B cell (primary cell): ENCODE measurements at regions not wholly inside any gene's neighbourhood (a gene's known extent, or its start where the extent isn't known, plus 50 kb on each side); places are given as distances from the start of the nearest gene placed in this dataset.

Experiments
- ATAC-seq: fragments of 200-7000 bp; cut with Tn5 transposase; one replicate; pipeline ENCODE4 v1.10.0; 2021; ENCODE audit warnings: low read depth, mild to moderate bottlenecking, moderate number of reproducible peaks, moderate library complexity
- CTCF ChIA-PET: fragments of 350-600 bp; sonication (Branson Sonifier 250); formaldehyde crosslinking; loops from one replicate; lab custom pipeline; 2021; ENCODE audit warnings: antibody characterized with exemption, inconsistent platforms; lab: Charles Lee
- POLR2A ChIA-PET: fragments of 350-600 bp; sonication (Branson Sonifier 250); formaldehyde crosslinking; loops from one replicate; lab custom pipeline; 2021; ENCODE audit warnings: antibody characterized with exemption; lab: Charles Lee
- DNase-seq: peaks from one replicate; pipeline ENCODE4 v3.0.0; 2013
- H2AFZ ChIP-seq: 2 replicates; pipeline ENCODE4 v1.6.1; 2012; ENCODE audit warnings: mild to moderate bottlenecking, low read depth, low read length; ENCODE audit not compliant: insufficient read depth, poor library complexity, severe bottlenecking
- H3K27ac ChIP-seq, 2 donors: 1 replicate in 1 of 2; 2 replicates in 1 of 2; pipeline ENCODE4 v1.5.1; 2012 to 2013; ENCODE audit warnings: low read length in 2 of 2, mild to moderate bottlenecking in 2 of 2, moderate library complexity in 1 of 2
- H3K27me3 ChIP-seq, 4 experiments: fragments of 200-600 bp in 1 of 4; sonication (generic) in 1 of 4; replicated peaks in 1 of 4; 1 replicate in 2 of 4; 2 replicates in 2 of 4; pipeline versions ENCODE4 v1.6.1 to v1.7.0; 2013 to 2016; ENCODE audit warnings: low read length in 3 of 4, mild to moderate bottlenecking in 2 of 4, mixed read lengths in 1 of 4, moderate library complexity in 1 of 4; ENCODE audit not compliant: insufficient read depth in 4 of 4, control insufficient read depth in 3 of 4; ENCODE audit errors: control extremely low read depth in 1 of 4
- H3K36me3 ChIP-seq, 2 experiments: replicated peaks in 1 of 2; 1 replicate in 1 of 2; 2 replicates in 1 of 2; pipeline versions ENCODE4 v1.6.1 to v1.7.1; 2013; ENCODE audit warnings: low read length in 1 of 2; ENCODE audit not compliant: insufficient read depth in 2 of 2, control insufficient read depth in 1 of 2; ENCODE audit errors: control extremely low read depth in 1 of 2, extremely low read depth in 1 of 2
- H3K4me1 ChIP-seq, 2 donors: fragments of 200-600 bp in 1 of 2; sonication (generic) in 1 of 2; 1 replicate in 1 of 2; 2 replicates in 1 of 2; pipeline versions ENCODE4 v1.5.1 to v1.6.1; 2013 to 2017; ENCODE audit warnings: low read length in 2 of 2; ENCODE audit not compliant: control insufficient read depth in 2 of 2, insufficient read depth in 2 of 2
- H3K4me2 ChIP-seq: replicated peaks from 2 replicates; pipeline ENCODE3; 2012; ENCODE audit warnings: mild to moderate bottlenecking, low read depth, low read length; ENCODE audit not compliant: poor library complexity, severe bottlenecking
- H3K4me3 ChIP-seq, 5 experiments: fragments of 200-600 bp in 1 of 5; sonication (generic) in 1 of 5; 1 replicate in 3 of 5; 2 replicates in 2 of 5; pipeline versions ENCODE4 v1.5.1 to v1.7.0; 2011 to 2016; ENCODE audit warnings: low read length in 4 of 5, mild to moderate bottlenecking in 4 of 5, low read depth in 2 of 5, control low read depth in 1 of 5, moderate library complexity in 1 of 5; ENCODE audit not compliant: insufficient read depth in 1 of 5; ENCODE audit errors: control extremely low read depth in 1 of 5, extremely low read depth in 1 of 5
- H3K79me2 ChIP-seq: fragments of 200-600 bp; sonication (generic); one replicate; pipeline ENCODE4 v1.6.0; 2016; ENCODE audit warnings: low read length; ENCODE audit not compliant: control insufficient read depth, insufficient read depth
- H3K9ac ChIP-seq: fragments of 200-600 bp; sonication (generic); 2 replicates; pipeline ENCODE4 v1.6.1; 2017; ENCODE audit warnings: mild to moderate bottlenecking, low read length, moderate library complexity
- H3K9me3 ChIP-seq, 3 donors: one replicate each; pipeline versions ENCODE4 v1.6.1 to v1.7.1; 2013; ENCODE audit warnings: low read length in 2 of 3; ENCODE audit not compliant: control insufficient read depth in 2 of 3, insufficient read depth in 1 of 3; ENCODE audit errors: control extremely low read depth in 1 of 3
- H4K20me1 ChIP-seq: 2 replicates; pipeline ENCODE4 v1.6.0; 2012; ENCODE audit warnings: mild to moderate bottlenecking, low read length; ENCODE audit not compliant: insufficient read depth, control insufficient read depth, poor library complexity, severe bottlenecking
- H3K27ac Mint-ChIP-seq: one replicate; pipeline ENCODE4 v1.8.0; 2021; ENCODE audit warnings: mixed read lengths
- H3K27me3 Mint-ChIP-seq: one replicate; pipeline ENCODE4 v1.8.0; 2021; ENCODE audit warnings: mixed read lengths
- H3K4me1 Mint-ChIP-seq: one replicate; pipeline ENCODE4 v1.8.0; 2021; ENCODE audit warnings: mixed read lengths
- H3K4me3 Mint-ChIP-seq: one replicate; pipeline ENCODE4 v1.8.0; 2021; ENCODE audit warnings: mixed read lengths
- H3K9me3 Mint-ChIP-seq: one replicate; pipeline ENCODE4 v1.8.0; 2022; ENCODE audit warnings: mixed read lengths; ENCODE audit not compliant: insufficient read depth
- EZH2 ChIP-seq: IDR thresholded peaks from 2 replicates; pipeline ENCODE4 v1.6.1; 2012; ENCODE audit warnings: borderline replicate concordance, low read depth, mild to moderate bottlenecking, moderate library complexity, low read length; ENCODE audit not compliant: insufficient read depth, poor library complexity, severe bottlenecking
- WGBS: methylation state at CpG from one replicate; pipeline ENCODE4 v1.1.5; 2013; ENCODE audit warnings: missing lambda C conversion rate; ENCODE audit not compliant: insufficient coverage; 5-methylcytosine and 5-hydroxymethylcytosine counted together
- intact Hi-C: fragments of 100-400 bp; cut with micrococcal nuclease; formaldehyde crosslinking; loops from one replicate; pipeline ENCODE4 v1.10.0; 2022
- TF ChIP-seq, protein P1 (sequence below): fragments of 200-600 bp; IDR thresholded peaks from one replicate; pipeline ENCODE4 v1.8.0; 2022; ENCODE audit warnings: antibody characterized with exemption, mild to moderate bottlenecking

DNA sequence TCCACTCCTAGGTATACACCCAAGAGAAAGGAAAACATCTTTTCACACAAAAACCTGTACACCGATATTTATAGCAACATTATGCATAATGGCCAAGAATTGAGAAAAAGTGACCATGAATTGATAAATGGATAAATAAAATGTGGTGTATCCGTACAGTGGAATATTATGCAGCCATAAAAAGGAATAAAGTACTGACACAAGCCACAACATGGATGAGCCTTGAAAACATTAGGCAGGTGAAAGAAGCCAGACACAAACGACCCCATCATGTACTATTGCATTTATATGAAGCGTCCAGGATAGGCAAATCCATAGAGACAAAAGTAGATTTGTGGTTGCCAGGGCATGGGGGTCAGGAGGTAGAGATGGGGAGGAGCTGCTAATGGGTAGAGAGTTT is 64.2 kb upstream of the SLC6A6 start:
- Histone ChIP-seq H3K27me3 (no peaks in the 10 kb centered on the region), H3K4me2 (no peak overlapping the region), H3K4me1 (no peaks in the 10 kb centered on the region), H3K36me3 (no peaks in the 10 kb centered on the region), H4K20me1 (no peaks in the 10 kb centered on the region), H3K4me3 (no peak overlapping the region), H2AFZ (no peak overlapping the region), H3K9ac (no peak overlapping the region), H3K79me2 (no peaks in the 10 kb centered on the region), H3K9me3 (no peaks in the 10 kb centered on the region), H3K27ac (no peak overlapping the region)
- DNase-seq (no peak), ATAC-seq (no peak)
- intact Hi-C loops = no loop called here
- no peak overlapping the region for H3K4me3 Mint-ChIP-seq
- ChIA-PET POLR2A (no interaction called here), CTCF (no interaction called here)
- no peaks in the 10 kb centered on the region for H3K4me1 Mint-ChIP-seq
- TF ChIP-seq, protein P1, sequence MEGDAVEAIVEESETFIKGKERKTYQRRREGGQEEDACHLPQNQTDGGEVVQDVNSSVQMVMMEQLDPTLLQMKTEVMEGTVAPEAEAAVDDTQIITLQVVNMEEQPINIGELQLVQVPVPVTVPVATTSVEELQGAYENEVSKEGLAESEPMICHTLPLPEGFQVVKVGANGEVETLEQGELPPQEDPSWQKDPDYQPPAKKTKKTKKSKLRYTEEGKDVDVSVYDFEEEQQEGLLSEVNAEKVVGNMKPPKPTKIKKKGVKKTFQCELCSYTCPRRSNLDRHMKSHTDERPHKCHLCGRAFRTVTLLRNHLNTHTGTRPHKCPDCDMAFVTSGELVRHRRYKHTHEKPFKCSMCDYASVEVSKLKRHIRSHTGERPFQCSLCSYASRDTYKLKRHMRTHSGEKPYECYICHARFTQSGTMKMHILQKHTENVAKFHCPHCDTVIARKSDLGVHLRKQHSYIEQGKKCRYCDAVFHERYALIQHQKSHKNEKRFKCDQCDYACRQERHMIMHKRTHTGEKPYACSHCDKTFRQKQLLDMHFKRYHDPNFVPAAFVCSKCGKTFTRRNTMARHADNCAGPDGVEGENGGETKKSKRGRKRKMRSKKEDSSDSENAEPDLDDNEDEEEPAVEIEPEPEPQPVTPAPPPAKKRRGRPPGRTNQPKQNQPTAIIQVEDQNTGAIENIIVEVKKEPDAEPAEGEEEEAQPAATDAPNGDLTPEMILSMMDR = no peak
- TF ChIP-seq EZH2 = no peak
- WGBS = 100% methylated on average over 1 of the region's 4 CpGs
- H3K27me3 Mint-ChIP-seq = no peaks in the 10 kb centered on the region
- no peaks in the 10 kb centered on the region for H3K9me3 Mint-ChIP-seq
- H3K27ac Mint-ChIP-seq = no peak overlapping the region

DNA sequence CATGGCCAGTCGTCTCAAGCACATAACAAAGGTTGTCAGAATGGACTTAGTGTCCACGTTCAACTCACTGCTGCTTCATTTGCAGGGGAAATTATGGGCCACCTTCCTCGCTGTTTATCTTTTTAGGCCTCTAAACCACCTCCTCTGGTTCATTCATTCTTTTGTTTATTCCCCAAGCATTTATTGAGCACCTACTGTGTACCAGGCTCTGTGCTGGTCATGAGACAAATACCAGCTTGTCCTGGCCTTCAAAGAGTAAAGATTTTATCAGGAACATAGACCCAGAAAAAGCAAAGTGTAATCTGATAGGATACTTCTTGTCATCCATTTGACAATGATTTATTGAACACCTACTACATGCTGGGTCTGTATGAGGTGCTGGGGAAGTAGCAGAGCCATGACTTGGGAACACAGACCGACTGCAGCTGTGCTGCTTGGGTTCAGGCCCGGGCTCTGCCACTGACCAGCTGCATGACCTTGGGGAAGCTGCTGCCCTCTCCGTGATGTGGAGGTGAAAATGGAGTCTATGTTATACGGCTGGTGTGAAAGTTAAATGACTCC is 63.4 kb upstream of the SLC6A6 start:
- Mint-ChIP-seq H3K4me3 (no peak overlapping the region), H3K9me3 (no peaks in the 10 kb centered on the region), H3K27me3 (no peaks in the 10 kb centered on the region), H3K4me1 (no peaks in the 10 kb centered on the region), H3K27ac (no peak overlapping the region)
- ChIA-PET POLR2A (no interaction called here), CTCF (no interaction called here)
- ATAC-seq (no peak), DNase-seq (no peak)
- Histone ChIP-seq H3K36me3 (no peaks in the 10 kb centered on the region), H3K4me1 (no peaks in the 10 kb centered on the region), H3K4me3 (no peak overlapping the region), H3K79me2 (no peaks in the 10 kb centered on the region), H2AFZ (no peak overlapping the region), H4K20me1 (no peaks in the 10 kb centered on the region), H3K4me2 (no peak overlapping the region), H3K9ac (no peak overlapping the region), H3K27me3 (no peaks in the 10 kb centered on the region), H3K27ac (no peak overlapping the region), H3K9me3 (no peaks in the 10 kb centered on the region)
- WGBS = 96% methylated on average over 3 of the region's 7 CpGs
- intact Hi-C loops = no loop called here
- TF ChIP-seq, protein P1 = no peak
